Liver (tissue), 3 donors: ENCODE measurements at regions not wholly inside any gene's neighbourhood (a gene's known extent, or its start where the extent isn't known, plus 50 kb on each side); places are given as distances from the start of the nearest gene placed in this dataset.

ENCODE experiments used
- MAX ChIP-seq: IDR thresholded peaks from 2 replicates; pipeline ENCODE4 v1.6.1; 2016; ENCODE audit warnings: antibody characterized with exemption
- TF ChIP-seq, protein P1 (sequence below): fragments of 150-350 bp; IDR thresholded peaks from 2 replicates; pipeline ENCODE4 v1.5.1; 2017; ENCODE audit warnings: improper control_type of control experiment, low read depth, low read length; ENCODE audit not compliant: missing input control
- TF ChIP-seq, protein P2 (sequence below): IDR thresholded peaks from 2 replicates; pipeline ENCODE4 v1.6.1; 2016; ENCODE audit warnings: antibody characterized with exemption
- TF ChIP-seq, protein P3 (sequence below): IDR thresholded peaks from 2 replicates; pipeline ENCODE4 v1.6.1; 2016; ENCODE audit warnings: antibody characterized with exemption, mild to moderate bottlenecking
- donor health status: healthy.
- donor health status: healthy.

GRCh38 chr4:60209588-60209987, 990.5 kb upstream of the ADGRL3 start:
- TF ChIP-seq, protein P1, sequence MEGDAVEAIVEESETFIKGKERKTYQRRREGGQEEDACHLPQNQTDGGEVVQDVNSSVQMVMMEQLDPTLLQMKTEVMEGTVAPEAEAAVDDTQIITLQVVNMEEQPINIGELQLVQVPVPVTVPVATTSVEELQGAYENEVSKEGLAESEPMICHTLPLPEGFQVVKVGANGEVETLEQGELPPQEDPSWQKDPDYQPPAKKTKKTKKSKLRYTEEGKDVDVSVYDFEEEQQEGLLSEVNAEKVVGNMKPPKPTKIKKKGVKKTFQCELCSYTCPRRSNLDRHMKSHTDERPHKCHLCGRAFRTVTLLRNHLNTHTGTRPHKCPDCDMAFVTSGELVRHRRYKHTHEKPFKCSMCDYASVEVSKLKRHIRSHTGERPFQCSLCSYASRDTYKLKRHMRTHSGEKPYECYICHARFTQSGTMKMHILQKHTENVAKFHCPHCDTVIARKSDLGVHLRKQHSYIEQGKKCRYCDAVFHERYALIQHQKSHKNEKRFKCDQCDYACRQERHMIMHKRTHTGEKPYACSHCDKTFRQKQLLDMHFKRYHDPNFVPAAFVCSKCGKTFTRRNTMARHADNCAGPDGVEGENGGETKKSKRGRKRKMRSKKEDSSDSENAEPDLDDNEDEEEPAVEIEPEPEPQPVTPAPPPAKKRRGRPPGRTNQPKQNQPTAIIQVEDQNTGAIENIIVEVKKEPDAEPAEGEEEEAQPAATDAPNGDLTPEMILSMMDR, result no peak
- TF ChIP-seq, protein P2, sequence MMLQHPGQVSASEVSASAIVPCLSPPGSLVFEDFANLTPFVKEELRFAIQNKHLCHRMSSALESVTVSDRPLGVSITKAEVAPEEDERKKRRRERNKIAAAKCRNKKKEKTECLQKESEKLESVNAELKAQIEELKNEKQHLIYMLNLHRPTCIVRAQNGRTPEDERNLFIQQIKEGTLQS, result no peak
- TF ChIP-seq, protein P3, sequence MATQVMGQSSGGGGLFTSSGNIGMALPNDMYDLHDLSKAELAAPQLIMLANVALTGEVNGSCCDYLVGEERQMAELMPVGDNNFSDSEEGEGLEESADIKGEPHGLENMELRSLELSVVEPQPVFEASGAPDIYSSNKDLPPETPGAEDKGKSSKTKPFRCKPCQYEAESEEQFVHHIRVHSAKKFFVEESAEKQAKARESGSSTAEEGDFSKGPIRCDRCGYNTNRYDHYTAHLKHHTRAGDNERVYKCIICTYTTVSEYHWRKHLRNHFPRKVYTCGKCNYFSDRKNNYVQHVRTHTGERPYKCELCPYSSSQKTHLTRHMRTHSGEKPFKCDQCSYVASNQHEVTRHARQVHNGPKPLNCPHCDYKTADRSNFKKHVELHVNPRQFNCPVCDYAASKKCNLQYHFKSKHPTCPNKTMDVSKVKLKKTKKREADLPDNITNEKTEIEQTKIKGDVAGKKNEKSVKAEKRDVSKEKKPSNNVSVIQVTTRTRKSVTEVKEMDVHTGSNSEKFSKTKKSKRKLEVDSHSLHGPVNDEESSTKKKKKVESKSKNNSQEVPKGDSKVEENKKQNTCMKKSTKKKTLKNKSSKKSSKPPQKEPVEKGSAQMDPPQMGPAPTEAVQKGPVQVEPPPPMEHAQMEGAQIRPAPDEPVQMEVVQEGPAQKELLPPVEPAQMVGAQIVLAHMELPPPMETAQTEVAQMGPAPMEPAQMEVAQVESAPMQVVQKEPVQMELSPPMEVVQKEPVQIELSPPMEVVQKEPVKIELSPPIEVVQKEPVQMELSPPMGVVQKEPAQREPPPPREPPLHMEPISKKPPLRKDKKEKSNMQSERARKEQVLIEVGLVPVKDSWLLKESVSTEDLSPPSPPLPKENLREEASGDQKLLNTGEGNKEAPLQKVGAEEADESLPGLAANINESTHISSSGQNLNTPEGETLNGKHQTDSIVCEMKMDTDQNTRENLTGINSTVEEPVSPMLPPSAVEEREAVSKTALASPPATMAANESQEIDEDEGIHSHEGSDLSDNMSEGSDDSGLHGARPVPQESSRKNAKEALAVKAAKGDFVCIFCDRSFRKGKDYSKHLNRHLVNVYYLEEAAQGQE, result no peak
- no peak for TF ChIP-seq MAX
